ENCODE measurements at regions not wholly inside any gene's neighbourhood (a gene's known extent, or its start where the extent isn't known, plus 50 kb on each side); places are given as distances from the start of the nearest gene placed in this dataset.

DNA sequence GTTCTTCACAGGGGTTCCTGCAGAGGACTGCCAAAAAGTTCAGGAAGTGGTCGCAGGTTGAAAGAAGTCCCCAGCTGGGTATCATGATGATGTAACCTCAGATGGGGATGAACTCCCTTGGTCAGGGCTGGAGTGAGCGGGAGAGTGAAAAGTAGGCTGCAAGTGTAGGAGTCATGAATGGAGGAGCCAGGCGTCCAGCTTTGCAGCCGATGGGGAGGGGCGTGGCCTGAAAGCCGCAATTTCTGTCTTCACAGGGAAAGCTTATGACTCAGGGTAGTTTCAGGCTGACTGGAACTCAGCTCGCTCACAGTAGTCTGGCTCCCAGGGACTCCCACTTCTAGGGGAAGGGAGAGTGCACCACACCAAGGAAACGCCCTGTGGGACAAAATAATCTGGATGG lies 70.0 kb upstream of the HS3ST3A1 start:
- ChIA-PET CTCF (ENCODE audit: partially characterized antibody) (interaction anchor here (0.5 to 1.0 kb wide), 2 partner anchors 59 to 706 kb away, joined by 3 to 6 read pairs; no protein-coding TSS in a partner anchor), POLR2A (ENCODE audit: partially characterized antibody) (no interaction called here)
- peak overlapping the region; percentile 97 for H2AFZ ChIP-seq (ENCODE audit: low read length)
- H3K9ac ChIP-seq (replicated peaks in 1 of 4; ENCODE audit: extremely low read depth in 1 of 4, low read depth in 3 of 4, low read length in 3 of 4): no peak overlapping the region
- H4K91ac ChIP-seq (replicated peaks; ENCODE audit: insufficient read length, low read length): no peak overlapping the region
- H3K4me1 ChIP-seq (replicated peaks in 1 of 4; ENCODE audit: control insufficient read depth in 3 of 4, insufficient read depth in 4 of 4, low read length in 3 of 4): peaks cover 0 to 6% (median 3%) of the 10 kb centered on the region in 4 experiments; a peak in 3 of 7 replicates
- H3K27me3 ChIP-seq (replicated peaks in 1 of 4; ENCODE audit: control insufficient read depth in 3 of 4, extremely low read depth in 1 of 4, insufficient read depth in 3 of 4, low read length in 3 of 4): no peaks in the 10 kb centered on the region; a peak in 1 of 7 replicates
- H3K4me2 ChIP-seq (ENCODE audit: insufficient read depth in 1 of 2, low read depth in 2 of 2, low read length in 2 of 2): peak overlapping the region; percentile 3 to 37; a peak in 1 of 4 replicates
- no peak overlapping the region for H2BK5ac ChIP-seq (ENCODE audit: low read depth, low read length)
- H3K79me2 ChIP-seq (ENCODE audit: control insufficient read depth in 1 of 2, insufficient read depth in 2 of 2, low read length in 2 of 2): no peaks in the 10 kb centered on the region
- no peak overlapping the region for H2BK120ac ChIP-seq (replicated peaks; ENCODE audit: low read depth, low read length)
- no peak overlapping the region for H3K4me3 ChIP-seq (ENCODE audit: extremely low read depth in 1 of 4, insufficient read depth in 2 of 4, low read depth in 3 of 4, low read length in 4 of 4)
- FAIRE-seq: peak; percentile 32
- no peak overlapping the region for H2BK20ac ChIP-seq (ENCODE audit: low read length)
- no peak overlapping the region for H3K18ac ChIP-seq (ENCODE audit: extremely low read depth, low read length)
- H3K14ac ChIP-seq (ENCODE audit: insufficient read length): no peak overlapping the region
- H2BK15ac ChIP-seq (ENCODE audit: low read length): peak overlapping the region; percentile 10; the same call in 1 of the 2 replicates
- H3K23ac ChIP-seq (ENCODE audit: insufficient read length): no peak overlapping the region
- H2AK5ac ChIP-seq (ENCODE audit: low read depth, low read length): no peak overlapping the region
- no peaks in the 10 kb centered on the region for H3K9me3 ChIP-seq (ENCODE audit: insufficient read depth in 2 of 2, low read depth in 1 of 2, low read length in 1 of 2)
- no peak for DNase-seq (ENCODE audit: low read depth in 1 of 2, low spot score in 2 of 2)
- H3K4ac ChIP-seq (replicated peaks; ENCODE audit: insufficient read length, low read depth, low read length): no peak overlapping the region
- H4K20me1 ChIP-seq (replicated peaks in 1 of 2; ENCODE audit: control insufficient read depth in 1 of 2, insufficient read depth in 2 of 2, low read length in 2 of 2): no peaks in the 10 kb centered on the region
- 0 out of 2 replicates have a peak overlapping the region, but pooled peaks have one; percentile 75 for H2BK12ac ChIP-seq (ENCODE audit: low read depth, low read length)
- no peaks in the 10 kb centered on the region for H3K79me1 ChIP-seq (ENCODE audit: low read depth, low read length)
- no peak overlapping the region for H3K27ac ChIP-seq (ENCODE audit: low read depth, low read length)
- no peak overlapping the region for H3K56ac ChIP-seq (replicated peaks; ENCODE audit: insufficient read length, low read depth, low read length)
- 76% methylated on average over 8 of the region's 8 CpGs; no CpG with 5 or more reads in 1 of the 2 experiments for WGBS, 2 experiments (ENCODE audit: extremely low coverage in 1 of 2, insufficient coverage in 1 of 2, insufficient read length in 1 of 2, insufficient replicate concordance in 2 of 2, low coverage in 1 of 2, low lambda C conversion rate in 2 of 2, missing lambda C conversion rate in 1 of 2)
- no peak for TF ChIP-seq NANOG (IDR thresholded peaks at IDR 0.05; ENCODE audit: insufficient read depth, low read depth, low read length, poor library complexity, severe bottlenecking)
- TF ChIP-seq SP2 (IDR thresholded peaks at IDR 0.05; ENCODE audit: low read length): no peak
- no peak for TF ChIP-seq YY1 (IDR thresholded peaks at IDR 0.05; ENCODE audit: low read depth, low read length)
- TF ChIP-seq TAF1 (IDR thresholded peaks at IDR 0.05; ENCODE audit: low read depth, low read length): no peak
- no peak for TF ChIP-seq NRF1 (IDR thresholded peaks at IDR 0.05; ENCODE audit: low read depth, low read length)
- TF ChIP-seq RFX5 (IDR thresholded peaks at IDR 0.05; ENCODE audit: borderline replicate concordance, low read depth, low read length): no peak
- no peak for TF ChIP-seq CBX8 (IDR thresholded peaks at IDR 0.05; ENCODE audit: borderline replicate concordance, low read depth, low read length)
- TF ChIP-seq EGR1 (IDR thresholded peaks at IDR 0.05; ENCODE audit: borderline replicate concordance, low read depth, low read length): no peak
- no peak for TF ChIP-seq SAP30 (IDR thresholded peaks at IDR 0.05; ENCODE audit: insufficient read depth, insufficient replicate concordance, low read length)
- TF ChIP-seq RXRA (IDR thresholded peaks at IDR 0.05; ENCODE audit: insufficient read depth, low read depth, low read length): no peak
- TF ChIP-seq ZNF274 (IDR thresholded peaks at IDR 0.05; ENCODE audit: borderline replicate concordance, extremely low read depth, low read length): no peak
- no peak for TF ChIP-seq PHF8 (conservative IDR thresholded peaks at IDR 0.05; ENCODE audit: low read depth, low read length)
- no peak for TF ChIP-seq JUN (IDR thresholded peaks at IDR 0.05; ENCODE audit: low read depth, low read length)
- no peaks in the 10 kb centered on the region for H3K36me3 ChIP-seq (ENCODE audit: control insufficient read depth in 2 of 4, insufficient read depth in 4 of 4, low read length in 3 of 4)
- no peak overlapping the region; the same call in 1 of the 2 replicates for H4K8ac ChIP-seq (ENCODE audit: extremely low read depth, insufficient read depth, low read length)
- no peaks in the 10 kb centered on the region for H3K23me2 ChIP-seq (ENCODE audit: low read depth, low read length)
- no peak overlapping the region for H4K5ac ChIP-seq (ENCODE audit: insufficient read length, low read depth, low read length)

Measured in H1 (cell line).